Cardiac fibroblast (primary cell): ENCODE measurements at regions not wholly inside any gene's neighbourhood (a gene's known extent, or its start where the extent isn't known, plus 50 kb on each side); places are given as distances from the start of the nearest gene placed in this dataset.

Experiments
- DNase-seq, 2 donors: peaks; one replicate each; pipeline versions ENCODE4 v3.0.0 to v3.0.0-alpha.2; 2010; ENCODE audit warnings: low read depth in 2 of 2
- H3K4me3 ChIP-seq, 2 donors: replicated peaks in 1 of 2; 1 replicate in 1 of 2; 2 replicates in 1 of 2; pipeline ENCODE4 v1.5.1; 2011; ENCODE audit warnings: low read depth in 2 of 2, low read length in 2 of 2, mild to moderate bottlenecking in 2 of 2, moderate library complexity in 1 of 2
- TF ChIP-seq, protein P1 (sequence below): IDR thresholded peaks from one replicate; pipeline ENCODE4 v1.5.1; 2011; ENCODE audit warnings: low read depth, mild to moderate bottlenecking, low read length, inconsistent platforms

DNA sequence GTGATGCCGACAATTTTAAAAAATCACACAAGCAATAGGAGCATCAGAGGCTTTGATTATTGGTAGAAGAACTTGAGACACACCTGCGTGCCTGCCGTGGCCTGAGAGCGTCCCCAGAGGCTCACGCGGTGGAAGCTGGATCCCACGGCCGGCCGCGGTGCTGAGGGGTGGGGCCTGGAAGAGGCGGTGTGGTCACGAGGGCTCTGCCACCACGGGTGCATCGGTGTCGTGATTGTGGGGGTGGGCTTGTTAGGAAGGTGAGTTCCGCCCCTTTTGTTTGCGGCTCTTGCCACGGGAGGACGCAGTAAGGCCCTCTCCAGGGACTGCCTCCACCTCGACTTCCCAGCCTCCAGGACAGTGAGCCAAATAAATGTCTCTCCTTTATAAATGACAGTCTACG lies 77.2 kb upstream of the ADRA2C start:
- TF ChIP-seq, protein P1, sequence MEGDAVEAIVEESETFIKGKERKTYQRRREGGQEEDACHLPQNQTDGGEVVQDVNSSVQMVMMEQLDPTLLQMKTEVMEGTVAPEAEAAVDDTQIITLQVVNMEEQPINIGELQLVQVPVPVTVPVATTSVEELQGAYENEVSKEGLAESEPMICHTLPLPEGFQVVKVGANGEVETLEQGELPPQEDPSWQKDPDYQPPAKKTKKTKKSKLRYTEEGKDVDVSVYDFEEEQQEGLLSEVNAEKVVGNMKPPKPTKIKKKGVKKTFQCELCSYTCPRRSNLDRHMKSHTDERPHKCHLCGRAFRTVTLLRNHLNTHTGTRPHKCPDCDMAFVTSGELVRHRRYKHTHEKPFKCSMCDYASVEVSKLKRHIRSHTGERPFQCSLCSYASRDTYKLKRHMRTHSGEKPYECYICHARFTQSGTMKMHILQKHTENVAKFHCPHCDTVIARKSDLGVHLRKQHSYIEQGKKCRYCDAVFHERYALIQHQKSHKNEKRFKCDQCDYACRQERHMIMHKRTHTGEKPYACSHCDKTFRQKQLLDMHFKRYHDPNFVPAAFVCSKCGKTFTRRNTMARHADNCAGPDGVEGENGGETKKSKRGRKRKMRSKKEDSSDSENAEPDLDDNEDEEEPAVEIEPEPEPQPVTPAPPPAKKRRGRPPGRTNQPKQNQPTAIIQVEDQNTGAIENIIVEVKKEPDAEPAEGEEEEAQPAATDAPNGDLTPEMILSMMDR = no peak
- no peak for DNase-seq
- H3K4me3 ChIP-seq = no peak overlapping the region

DNA sequence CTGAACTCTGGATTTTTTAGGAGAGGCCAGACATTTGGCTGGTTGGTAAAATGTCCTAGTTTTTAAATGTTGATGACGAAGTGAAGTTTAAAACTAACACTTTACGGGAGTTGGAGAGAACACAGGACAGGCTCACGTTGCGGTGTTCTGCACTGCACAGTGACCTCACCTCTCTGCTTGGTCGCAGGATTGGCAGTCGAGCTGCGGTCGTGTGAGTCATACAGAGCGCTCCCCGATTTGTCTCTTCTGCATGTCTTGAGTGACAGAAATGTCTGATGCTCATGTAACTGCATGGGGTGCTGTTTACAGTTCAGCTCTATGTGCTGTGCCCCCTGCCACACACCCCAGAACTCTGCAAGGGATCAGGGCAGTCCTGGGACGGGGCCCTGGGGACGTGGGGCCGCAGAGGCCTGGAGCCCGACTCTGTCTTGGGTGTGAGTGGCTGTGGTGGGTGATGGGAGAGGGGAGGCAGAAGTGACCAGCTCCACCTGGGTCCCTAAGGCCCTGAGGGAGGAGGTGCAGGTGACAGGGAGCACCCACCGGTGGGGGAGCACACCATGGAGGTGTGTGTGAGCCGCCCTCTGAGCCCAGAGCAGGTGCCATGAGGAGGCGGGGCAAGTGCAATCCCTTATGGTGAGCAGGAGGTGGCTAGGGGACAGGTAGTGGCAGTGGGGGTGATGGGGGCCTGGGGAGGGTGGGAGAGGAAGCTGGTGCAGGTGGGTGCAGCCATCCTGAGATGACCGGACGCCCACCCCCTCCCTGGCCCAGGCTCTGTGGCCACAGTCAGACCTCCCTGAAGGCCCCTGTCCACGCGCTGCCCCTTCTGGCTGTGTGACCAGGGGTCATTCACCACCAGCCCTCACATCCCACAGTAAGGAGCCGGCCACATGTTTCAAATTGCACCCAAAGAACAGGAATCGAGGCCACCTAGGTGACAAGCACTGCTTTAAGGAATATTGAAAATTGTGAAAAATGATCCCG lies 77.9 kb upstream of the ADRA2C start:
- TF ChIP-seq, protein P1 = no peak
- no peak overlapping the region for H3K4me3 ChIP-seq
- no peak for DNase-seq

DNA sequence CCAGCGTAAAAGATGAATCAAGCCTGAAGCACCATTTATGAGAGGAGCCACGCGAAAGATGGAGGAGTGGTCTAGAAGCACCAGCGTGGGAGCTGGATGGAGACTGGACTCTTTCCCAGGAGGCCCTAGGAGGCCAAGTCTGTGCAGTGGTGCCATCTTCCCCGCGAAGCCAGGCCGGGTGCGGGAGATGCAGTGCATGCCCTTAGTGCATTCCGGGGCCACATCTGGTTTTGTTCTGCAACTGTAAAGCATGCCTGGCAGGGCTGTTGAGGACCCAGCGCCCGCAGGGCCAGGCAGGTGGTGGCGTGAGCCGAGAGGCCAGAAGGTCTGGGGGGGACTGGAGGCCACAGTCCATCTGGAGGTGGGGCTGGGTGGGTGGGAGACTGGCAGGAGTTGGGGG lies 78.6 kb upstream of the ADRA2C start:
- H3K4me3 ChIP-seq = no peak overlapping the region
- DNase-seq = no peak
- TF ChIP-seq, protein P1 = no peak

DNA sequence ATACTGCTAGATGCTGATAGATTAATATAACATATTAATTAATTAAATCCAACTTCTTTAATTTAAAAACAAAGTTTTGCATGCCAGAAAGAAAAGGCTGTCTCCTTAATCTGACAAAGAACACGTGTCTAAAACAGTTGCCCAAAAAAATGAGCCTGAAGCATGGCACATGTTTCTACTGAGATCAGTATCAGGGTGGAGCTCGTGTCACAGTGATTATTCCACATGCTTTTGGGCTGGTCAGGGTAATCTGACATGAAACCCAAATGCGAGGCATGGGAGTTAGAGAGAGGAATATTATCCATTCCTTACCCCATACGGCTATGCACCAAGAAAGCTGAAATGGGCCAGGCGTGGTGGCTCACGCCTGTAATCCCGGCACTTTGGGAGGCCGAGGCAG lies 79.4 kb upstream of the ADRA2C start:
- TF ChIP-seq, protein P1 = no peak
- H3K4me3 ChIP-seq = no peak overlapping the region
- no peak for DNase-seq

DNA sequence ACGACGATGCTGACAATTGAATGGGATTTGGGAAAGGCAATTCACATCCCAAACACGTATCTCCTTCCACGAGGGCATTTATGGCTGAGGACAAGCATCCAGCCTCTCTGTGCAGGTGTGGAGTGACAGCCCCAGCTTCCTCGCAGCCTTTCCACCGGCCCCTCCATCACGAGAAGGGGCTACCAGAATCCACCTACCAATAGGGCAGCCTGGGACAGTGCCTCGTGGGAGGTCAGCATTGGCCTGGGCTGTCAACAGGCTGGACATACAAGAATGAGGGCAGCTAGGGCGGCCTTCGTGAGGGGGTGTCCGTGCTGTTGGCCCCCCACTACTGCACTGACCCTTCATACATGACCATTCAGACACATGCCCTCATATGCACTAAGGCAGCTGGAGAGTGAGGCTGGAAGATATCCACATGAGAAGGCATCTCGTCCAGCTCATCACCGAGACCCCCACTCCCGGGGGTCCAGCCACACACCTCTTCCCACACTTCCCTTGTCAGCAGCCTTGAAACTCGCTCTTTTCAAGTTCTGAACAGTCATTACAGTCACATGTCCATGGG lies 81.0 kb upstream of the ADRA2C start:
- TF ChIP-seq, protein P1 = no peak
- H3K4me3 ChIP-seq = no peak overlapping the region
- DNase-seq = no peak

DNA sequence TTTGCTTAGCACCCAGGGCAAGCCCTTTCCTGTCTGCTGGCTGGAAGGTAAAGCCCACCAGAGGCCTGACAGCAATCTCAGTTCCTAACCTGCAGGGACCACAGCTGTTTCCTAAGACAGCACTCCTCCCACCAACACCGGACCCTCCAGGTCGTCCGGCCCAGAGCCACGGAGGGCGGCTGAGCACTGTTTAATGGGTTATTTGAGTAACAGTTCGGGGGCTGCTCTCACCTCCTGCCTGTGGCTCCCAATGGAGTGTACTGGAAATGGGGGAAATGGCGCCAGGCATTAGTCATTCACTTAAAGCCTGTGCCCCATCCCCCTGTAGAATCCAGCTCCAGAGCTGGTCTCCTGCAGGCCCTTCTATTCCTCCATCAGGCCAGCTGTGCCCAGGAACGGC lies 81.6 kb upstream of the ADRA2C start:
- TF ChIP-seq, protein P1 = no peak
- no peak for DNase-seq
- H3K4me3 ChIP-seq = no peak overlapping the region
